GM18508 (cell line): ENCODE measurements at regions not wholly inside any gene's neighbourhood (a gene's known extent, or its start where the extent isn't known, plus 50 kb on each side); places are given as distances from the start of the nearest gene placed in this dataset.
"Not testable (repeated sequence)": the region's sequence is repeated elsewhere in the genome, so short reads cannot be mapped to it uniquely, and the experiment has no call there.

Experiments used
- ATAC-seq: cut with Tn5 transposase; IDR thresholded peaks from one replicate; pipeline ENCODE4 v1.9.1; 2021; ENCODE audit warnings: moderate number of reproducible peaks; ENCODE audit not compliant: insufficient read depth, unreplicated experiment

GRCh38 chr2:53087262-53087873 lies 680.2 kb upstream of the CHAC2 start:
- no peak for ATAC-seq

- ATAC-seq, result no peak
Measured at GRCh38 chr2:53077413-53077812, 690.2 kb upstream of the CHAC2 start.

- ATAC-seq, result no peak
Measured at GRCh38 chr2:53075760-53076159, 691.8 kb upstream of the CHAC2 start.

GRCh38 chr2:53067533-53067932 lies 700.1 kb upstream of the CHAC2 start:
- no peak for ATAC-seq

- no peak for ATAC-seq
Measured at GRCh38 chr2:53067056-53067455, 700.5 kb upstream of the CHAC2 start.

- no peak for ATAC-seq
Measured at GRCh38 chr2:53064154-53064553, 703.5 kb upstream of the CHAC2 start.

GRCh38 chr2:53058526-53058925 lies 709.1 kb upstream of the CHAC2 start:
- ATAC-seq, result no peak

GRCh38 chr2:53053937-53054336 lies 713.7 kb upstream of the CHAC2 start:
- ATAC-seq, result no peak

GRCh38 chr2:53051157-53051556 lies 716.4 kb upstream of the CHAC2 start:
- no peak for ATAC-seq

GRCh38 chr2:53040536-53041229 lies 726.9 kb upstream of the CHAC2 start:
- ATAC-seq, result no peak

GRCh38 chr2:53036196-53036595 lies 731.4 kb upstream of the CHAC2 start:
- no peak for ATAC-seq

- ATAC-seq, result no peak
Measured at GRCh38 chr2:53035153-53035552, 732.5 kb upstream of the CHAC2 start.

GRCh38 chr2:53033411-53033810 lies 734.2 kb upstream of the CHAC2 start:
- no peak for ATAC-seq

- ATAC-seq, result no peak
Measured at GRCh38 chr2:53028746-53029423, 738.7 kb upstream of the CHAC2 start.

- no peak for ATAC-seq
Measured at GRCh38 chr2:53028225-53028624, 739.4 kb upstream of the CHAC2 start.

- not testable (repeated sequence) for ATAC-seq
Measured at GRCh38 chr2:53022248-53022647, 745.4 kb upstream of the CHAC2 start.

- ATAC-seq, result no peak
Measured at GRCh38 chr2:53021828-53022227, 745.8 kb upstream of the CHAC2 start.

- no peak for ATAC-seq
Measured at GRCh38 chr2:53021292-53021691, 746.3 kb upstream of the CHAC2 start.

- no peak for ATAC-seq
Measured at GRCh38 chr2:53018825-53019425, 748.7 kb upstream of the CHAC2 start.

- no peak for ATAC-seq
Measured at GRCh38 chr2:53006980-53007379, 760.6 kb upstream of the CHAC2 start.

GRCh38 chr2:53004413-53004812 lies 763.2 kb upstream of the CHAC2 start:
- ATAC-seq, result no peak
